ENCODE measurements at regions not wholly inside any gene's neighbourhood (a gene's known extent, or its start where the extent isn't known, plus 50 kb on each side); places are given as distances from the start of the nearest gene placed in this dataset.

GRCh38 chr12:116414891-116415290 is 137.4 kb upstream of the MED13L start:
- TF ChIP-seq EZH2 (IDR thresholded peaks at IDR 0.05; ENCODE audit: borderline replicate concordance, insufficient read depth, low read depth, low read length, poor library complexity, severe bottlenecking) (no peak), CTCF (IDR thresholded peaks at IDR 0.05) (no peak)

All from B cell (primary cell).